Sigmoid colon (tissue), 4 donors: ENCODE measurements at regions not wholly inside any gene's neighbourhood (a gene's known extent, or its start where the extent isn't known, plus 50 kb on each side); places are given as distances from the start of the nearest gene placed in this dataset.

Experiments used
- EP300 ChIP-seq, 4 donors: sonication (generic); formaldehyde crosslinking; IDR thresholded peaks; one replicate each; pipeline ENCODE4 v1.6.1; 2017; ENCODE audit warnings: antibody characterized with exemption in 4 of 4
- POLR2A ChIP-seq, 2 donors: fragments of 450-650 bp; IDR thresholded peaks; one replicate each; pipeline ENCODE4 v1.6.1; 2016; ENCODE audit warnings: antibody characterized with exemption in 2 of 2, mild to moderate bottlenecking in 2 of 2, moderate library complexity in 2 of 2
- POLR2AphosphoS5 ChIP-seq, 4 donors: sonication (generic); formaldehyde crosslinking; IDR thresholded peaks; one replicate each; pipeline ENCODE4 v1.6.1; 2017; ENCODE audit warnings: antibody characterized with exemption in 4 of 4
- TF ChIP-seq, protein P1 (sequence below), 4 experiments: fragments of 450-650 bp in 3 of 4; fragments of 200-600 bp in 1 of 4; IDR thresholded peaks; one replicate each; pipeline ENCODE4 v1.5.1; 2016 to 2019; ENCODE audit warnings: antibody characterized with exemption in 4 of 4, mild to moderate bottlenecking in 3 of 4, moderate library complexity in 2 of 4

DNA sequence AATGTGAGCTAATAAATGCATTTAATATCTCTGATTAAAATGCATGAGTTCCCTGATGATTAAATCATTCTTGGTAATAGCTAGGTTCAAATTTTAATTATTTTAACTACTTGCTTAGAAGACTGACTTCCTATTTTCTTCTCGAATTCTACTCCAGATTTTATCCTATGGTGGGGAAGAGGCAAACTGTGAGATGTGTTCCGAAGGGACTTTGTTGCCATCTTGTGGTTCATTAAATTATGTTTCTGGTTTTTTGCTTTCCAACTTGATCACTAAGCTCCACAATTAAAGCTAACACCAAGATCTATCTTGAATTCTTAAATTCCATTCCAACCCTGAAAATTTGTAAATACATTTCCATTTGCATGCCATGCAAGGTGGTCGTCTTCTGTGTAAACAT, 538.4 kb upstream of the PCDH20 start:
- TF ChIP-seq, protein P1, sequence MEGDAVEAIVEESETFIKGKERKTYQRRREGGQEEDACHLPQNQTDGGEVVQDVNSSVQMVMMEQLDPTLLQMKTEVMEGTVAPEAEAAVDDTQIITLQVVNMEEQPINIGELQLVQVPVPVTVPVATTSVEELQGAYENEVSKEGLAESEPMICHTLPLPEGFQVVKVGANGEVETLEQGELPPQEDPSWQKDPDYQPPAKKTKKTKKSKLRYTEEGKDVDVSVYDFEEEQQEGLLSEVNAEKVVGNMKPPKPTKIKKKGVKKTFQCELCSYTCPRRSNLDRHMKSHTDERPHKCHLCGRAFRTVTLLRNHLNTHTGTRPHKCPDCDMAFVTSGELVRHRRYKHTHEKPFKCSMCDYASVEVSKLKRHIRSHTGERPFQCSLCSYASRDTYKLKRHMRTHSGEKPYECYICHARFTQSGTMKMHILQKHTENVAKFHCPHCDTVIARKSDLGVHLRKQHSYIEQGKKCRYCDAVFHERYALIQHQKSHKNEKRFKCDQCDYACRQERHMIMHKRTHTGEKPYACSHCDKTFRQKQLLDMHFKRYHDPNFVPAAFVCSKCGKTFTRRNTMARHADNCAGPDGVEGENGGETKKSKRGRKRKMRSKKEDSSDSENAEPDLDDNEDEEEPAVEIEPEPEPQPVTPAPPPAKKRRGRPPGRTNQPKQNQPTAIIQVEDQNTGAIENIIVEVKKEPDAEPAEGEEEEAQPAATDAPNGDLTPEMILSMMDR (IDR thresholded peaks at IDR 0.05): peak in 2 of 4 experiments; percentile 12 to 18
- TF ChIP-seq EP300 (IDR thresholded peaks at IDR 0.05) (no peak), POLR2A (IDR thresholded peaks at IDR 0.05) (no peak), POLR2AphosphoS5 (IDR thresholded peaks at IDR 0.05) (no peak)
